Vagina (tissue), 2 donors: ENCODE measurements at regions not wholly inside any gene's neighbourhood (a gene's known extent, or its start where the extent isn't known, plus 50 kb on each side); places are given as distances from the start of the nearest gene placed in this dataset.

ENCODE experiments used
- CTCF ChIP-seq, 3 experiments: fragments of 450-650 bp in 2 of 3; fragments of 200-600 bp in 1 of 3; sonication (generic) in 1 of 3; IDR thresholded peaks; one replicate each; pipeline ENCODE4 v1.5.1; 2017 to 2019; ENCODE audit warnings: antibody characterized with exemption in 3 of 3, mild to moderate bottlenecking in 2 of 3, moderate library complexity in 2 of 3
- POLR2A ChIP-seq, 2 donors: fragments of 450-650 bp; IDR thresholded peaks; one replicate each; pipeline ENCODE4 v1.6.1; 2017; ENCODE audit warnings: antibody characterized with exemption in 2 of 2, mild to moderate bottlenecking in 2 of 2, moderate library complexity in 2 of 2
- POLR2AphosphoS5 ChIP-seq, 2 donors: sonication (generic); formaldehyde crosslinking; IDR thresholded peaks; one replicate each; pipeline ENCODE4 v1.9.0; 2017; ENCODE audit warnings: antibody characterized with exemption in 2 of 2, mild to moderate bottlenecking in 2 of 2, low read depth in 1 of 2; ENCODE audit not compliant: insufficient read depth in 1 of 2

- no peak for TF ChIP-seq CTCF (IDR thresholded peaks at IDR 0.05)
- TF ChIP-seq POLR2AphosphoS5 (IDR thresholded peaks at IDR 0.05; ENCODE audit: insufficient read depth in 1 of 2, low read depth in 1 of 2): no peak
- TF ChIP-seq POLR2A (IDR thresholded peaks at IDR 0.05): no peak
Observed at GRCh38 chr9:129256959-129257713, 79.1 kb upstream of the IER5L start.
